ENCODE measurements at regions not wholly inside any gene's neighbourhood (a gene's known extent, or its start where the extent isn't known, plus 50 kb on each side); places are given as distances from the start of the nearest gene placed in this dataset.
"Not testable (repeated sequence)": the region's sequence is repeated elsewhere in the genome, so short reads cannot be mapped to it uniquely, and the experiment has no call there.

GRCh38 chr7:121526210-121526609 lies 130.1 kb upstream of the FAM3C start:
- not testable (repeated sequence) for TF ChIP-seq CTCF (IDR thresholded peaks at IDR 0.05); POLR2AphosphoS5 (IDR thresholded peaks at IDR 0.05; ENCODE audit: low read depth, low read length); TCF7L2 (IDR thresholded peaks at IDR 0.05; ENCODE audit: low read depth, low read length); REST (IDR thresholded peaks at IDR 0.05; ENCODE audit: insufficient read depth in 1 of 2, low read depth in 2 of 2, low read length in 1 of 2)
